ENCODE measurements at regions not wholly inside any gene's neighbourhood (a gene's known extent, or its start where the extent isn't known, plus 50 kb on each side); places are given as distances from the start of the nearest gene placed in this dataset.

- Histone ChIP-seq H2AFZ (ENCODE audit: low read length) (no peak overlapping the region), H3K79me2 (ENCODE audit: insufficient read depth, low read length) (no peaks in the 10 kb centered on the region), H3K36me3 (ENCODE audit: insufficient read depth, low read length) (no peaks in the 10 kb centered on the region), H3F3A (ENCODE audit: low read depth) (no peaks in the 10 kb centered on the region), H3K4me2 (ENCODE audit: low read depth, low read length, poor library complexity, severe bottlenecking) (no peak overlapping the region), H3K27me3 (ENCODE audit: insufficient read depth, low read length, poor library complexity, severe bottlenecking) (no peaks in the 10 kb centered on the region), H3K9ac (ENCODE audit: low read depth, low read length, poor library complexity, severe bottlenecking) (no peak overlapping the region), H3K4me3 (ENCODE audit: low read length, poor library complexity, severe bottlenecking) (no peak overlapping the region), H3K9me3 (ENCODE audit: insufficient read depth, low read depth, low read length) (no peaks in the 10 kb centered on the region), H3K4me1 (ENCODE audit: insufficient read depth, low read length, poor library complexity, severe bottlenecking) (no peaks in the 10 kb centered on the region), H4K20me1 (ENCODE audit: insufficient read depth, low read length, poor library complexity, severe bottlenecking) (no peaks in the 10 kb centered on the region), H3K9me2 (replicated peaks; ENCODE audit: low read depth, low read length) (no peaks in the 10 kb centered on the region)
- TF ChIP-seq CTCF (conservative IDR thresholded peaks at IDR 0.05; ENCODE audit: low read length) (no peak), EZH2phosphoT487 (IDR thresholded peaks at IDR 0.05; ENCODE audit: borderline replicate concordance) (no peak)
These were observed 486.9 kb downstream of the SOX5 start for GRCh38 chr12:23462546-23462945.

GRCh38 chr12:23463172-23463571 lies 486.3 kb downstream of the SOX5 start:
- H3K4me1 ChIP-seq (ENCODE audit: insufficient read depth, low read length, poor library complexity, severe bottlenecking) = no peaks in the 10 kb centered on the region

GRCh38 chr12:23464241-23464812 lies 485.1 kb downstream of the SOX5 start:
- Histone ChIP-seq H3K9ac (ENCODE audit: low read depth, low read length, poor library complexity, severe bottlenecking) (no peak overlapping the region), H4K20me1 (ENCODE audit: insufficient read depth, low read length, poor library complexity, severe bottlenecking) (no peaks in the 10 kb centered on the region), H3F3A (ENCODE audit: low read depth) (no peaks in the 10 kb centered on the region), H3K36me3 (ENCODE audit: insufficient read depth, low read length) (no peaks in the 10 kb centered on the region), H2AFZ (ENCODE audit: low read length) (no peak overlapping the region), H3K9me2 (replicated peaks; ENCODE audit: low read depth, low read length) (no peaks in the 10 kb centered on the region), H3K4me2 (ENCODE audit: low read depth, low read length, poor library complexity, severe bottlenecking) (no peak overlapping the region), H3K4me1 (ENCODE audit: insufficient read depth, low read length, poor library complexity, severe bottlenecking) (no peaks in the 10 kb centered on the region), H3K9me3 (ENCODE audit: insufficient read depth, low read depth, low read length) (no peaks in the 10 kb centered on the region), H3K79me2 (ENCODE audit: insufficient read depth, low read length) (no peaks in the 10 kb centered on the region), H3K27me3 (ENCODE audit: insufficient read depth, low read length, poor library complexity, severe bottlenecking) (no peaks in the 10 kb centered on the region), H3K4me3 (ENCODE audit: low read length, poor library complexity, severe bottlenecking) (no peak overlapping the region)
- TF ChIP-seq EZH2phosphoT487 (IDR thresholded peaks at IDR 0.05; ENCODE audit: borderline replicate concordance) = no peak
- TF ChIP-seq CTCF (conservative IDR thresholded peaks at IDR 0.05; ENCODE audit: low read length) = no peak

More at GRCh38 chr12:23463172-23463571, 486.3 kb downstream of the SOX5 start:
- Histone ChIP-seq H3K9me2 (replicated peaks; ENCODE audit: low read depth, low read length) (no peaks in the 10 kb centered on the region), H3F3A (ENCODE audit: low read depth) (no peaks in the 10 kb centered on the region), H3K4me2 (ENCODE audit: low read depth, low read length, poor library complexity, severe bottlenecking) (no peak overlapping the region), H3K36me3 (ENCODE audit: insufficient read depth, low read length) (no peaks in the 10 kb centered on the region), H3K79me2 (ENCODE audit: insufficient read depth, low read length) (no peaks in the 10 kb centered on the region), H2AFZ (ENCODE audit: low read length) (no peak overlapping the region), H3K9ac (ENCODE audit: low read depth, low read length, poor library complexity, severe bottlenecking) (no peak overlapping the region), H4K20me1 (ENCODE audit: insufficient read depth, low read length, poor library complexity, severe bottlenecking) (no peaks in the 10 kb centered on the region), H3K4me3 (ENCODE audit: low read length, poor library complexity, severe bottlenecking) (no peak overlapping the region), H3K9me3 (ENCODE audit: insufficient read depth, low read depth, low read length) (no peaks in the 10 kb centered on the region), H3K27me3 (ENCODE audit: insufficient read depth, low read length, poor library complexity, severe bottlenecking) (no peaks in the 10 kb centered on the region)
- TF ChIP-seq EZH2phosphoT487 (IDR thresholded peaks at IDR 0.05; ENCODE audit: borderline replicate concordance) (no peak), CTCF (conservative IDR thresholded peaks at IDR 0.05; ENCODE audit: low read length) (no peak)

All from Loucy (cell line).